ENCODE measurements at regions not wholly inside any gene's neighbourhood (a gene's known extent, or its start where the extent isn't known, plus 50 kb on each side); places are given as distances from the start of the nearest gene placed in this dataset.

DNA sequence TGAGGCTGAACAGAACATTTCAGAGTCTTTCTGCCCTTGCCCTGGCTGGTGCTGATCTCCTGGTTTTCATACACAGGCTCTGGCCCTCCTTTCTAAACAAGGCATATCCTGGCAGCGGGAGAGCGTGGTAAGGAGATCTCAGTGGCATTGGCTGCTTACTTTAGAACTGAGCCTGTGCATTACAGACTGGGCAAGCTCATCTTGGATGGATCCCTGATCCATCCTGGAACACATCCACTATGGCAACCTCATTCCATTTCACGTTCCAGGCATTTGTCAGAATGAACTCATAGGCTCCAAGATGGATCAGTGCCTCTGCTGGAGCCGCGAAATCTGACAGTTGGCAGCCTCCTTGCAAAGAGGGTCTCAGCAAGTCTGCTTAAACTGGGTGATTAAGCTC lies 224.5 kb upstream of the PELI2 start:
- no peak for DNase-seq (ENCODE audit: low spot score in 2 of 2)
- WGBS = 63% methylated on average over 5 of the region's 5 CpGs
- no peaks in the 10 kb centered on the region for H3K27me3 ChIP-seq
- no peak for TF ChIP-seq EP300 (IDR thresholded peaks at IDR 0.05)
- TF ChIP-seq POLR2A (IDR thresholded peaks at IDR 0.05) = no peak
- TF ChIP-seq, protein P1, sequence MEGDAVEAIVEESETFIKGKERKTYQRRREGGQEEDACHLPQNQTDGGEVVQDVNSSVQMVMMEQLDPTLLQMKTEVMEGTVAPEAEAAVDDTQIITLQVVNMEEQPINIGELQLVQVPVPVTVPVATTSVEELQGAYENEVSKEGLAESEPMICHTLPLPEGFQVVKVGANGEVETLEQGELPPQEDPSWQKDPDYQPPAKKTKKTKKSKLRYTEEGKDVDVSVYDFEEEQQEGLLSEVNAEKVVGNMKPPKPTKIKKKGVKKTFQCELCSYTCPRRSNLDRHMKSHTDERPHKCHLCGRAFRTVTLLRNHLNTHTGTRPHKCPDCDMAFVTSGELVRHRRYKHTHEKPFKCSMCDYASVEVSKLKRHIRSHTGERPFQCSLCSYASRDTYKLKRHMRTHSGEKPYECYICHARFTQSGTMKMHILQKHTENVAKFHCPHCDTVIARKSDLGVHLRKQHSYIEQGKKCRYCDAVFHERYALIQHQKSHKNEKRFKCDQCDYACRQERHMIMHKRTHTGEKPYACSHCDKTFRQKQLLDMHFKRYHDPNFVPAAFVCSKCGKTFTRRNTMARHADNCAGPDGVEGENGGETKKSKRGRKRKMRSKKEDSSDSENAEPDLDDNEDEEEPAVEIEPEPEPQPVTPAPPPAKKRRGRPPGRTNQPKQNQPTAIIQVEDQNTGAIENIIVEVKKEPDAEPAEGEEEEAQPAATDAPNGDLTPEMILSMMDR (IDR thresholded peaks at IDR 0.05) = no peak
- no peak for TF ChIP-seq POLR2AphosphoS5 (IDR thresholded peaks at IDR 0.05)
- H3K27ac ChIP-seq = no peak overlapping the region
- no peak overlapping the region for H3K4me3 ChIP-seq
- H3K36me3 ChIP-seq = no peaks in the 10 kb centered on the region
- no peaks in the 10 kb centered on the region for H3K9me3 ChIP-seq
- H3K4me1 ChIP-seq = peaks cover 5% of the 10 kb centered on the region

DNA sequence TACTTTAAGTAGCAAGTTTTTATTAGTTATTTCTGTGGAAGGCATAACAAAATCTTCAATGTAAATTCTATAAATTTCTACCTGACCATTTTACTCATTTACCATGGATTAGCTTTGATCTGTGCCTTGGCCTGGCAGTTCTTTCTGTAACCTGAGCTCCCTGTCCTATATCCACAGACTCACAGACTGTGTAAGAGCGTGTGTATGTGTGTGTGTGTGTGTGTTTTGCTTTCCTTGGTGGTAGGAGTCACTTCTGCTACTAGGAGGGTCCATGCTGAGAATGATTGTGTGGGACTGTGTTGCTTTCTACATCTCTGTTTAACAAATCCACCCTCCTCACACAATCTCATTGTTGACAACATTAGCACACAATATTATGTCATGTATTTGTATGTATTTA lies 221.2 kb upstream of the PELI2 start:
- no peaks in the 10 kb centered on the region for H3K36me3 ChIP-seq
- no peaks in the 10 kb centered on the region for H3K27me3 ChIP-seq
- no peaks in the 10 kb centered on the region for H3K4me1 ChIP-seq
- no peaks in the 10 kb centered on the region for H3K9me3 ChIP-seq
- TF ChIP-seq POLR2A (IDR thresholded peaks at IDR 0.05) (no peak), EP300 (IDR thresholded peaks at IDR 0.05) (no peak), POLR2AphosphoS5 (IDR thresholded peaks at IDR 0.05) (no peak)
- TF ChIP-seq, protein P1 (IDR thresholded peaks at IDR 0.05) = no peak
- no peak overlapping the region for H3K4me3 ChIP-seq
- WGBS = 75% methylated on average over 1 of the region's 1 CpG
- no peak for DNase-seq (ENCODE audit: low spot score in 2 of 2)
- no peak overlapping the region for H3K27ac ChIP-seq

DNA sequence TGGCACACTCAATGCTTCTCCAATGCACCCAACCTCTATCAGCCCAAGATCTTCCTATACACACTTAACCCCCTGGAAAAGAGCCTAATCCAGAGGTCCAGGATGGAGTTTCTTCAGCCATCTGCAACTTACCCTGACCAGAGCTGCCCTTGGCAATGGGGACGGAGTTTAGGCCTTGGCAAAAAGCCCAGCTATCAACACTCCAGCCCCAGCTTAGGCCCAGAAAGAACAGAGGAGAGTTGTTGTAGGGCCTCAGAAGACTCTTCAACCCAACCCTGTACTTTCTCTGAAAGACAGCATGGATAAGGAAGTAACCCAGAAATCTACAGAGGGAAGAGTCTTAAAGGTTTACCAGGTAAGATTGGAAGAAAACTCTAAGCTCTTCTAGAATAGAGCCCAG lies 219.3 kb upstream of the PELI2 start:
- 57% methylated on average over 1 of the region's 1 CpG for WGBS
- H3K27ac ChIP-seq = no peak overlapping the region
- no peak for TF ChIP-seq EP300 (IDR thresholded peaks at IDR 0.05)
- TF ChIP-seq POLR2AphosphoS5 (IDR thresholded peaks at IDR 0.05) = no peak
- no peak for TF ChIP-seq POLR2A (IDR thresholded peaks at IDR 0.05)
- TF ChIP-seq, protein P1 (IDR thresholded peaks at IDR 0.05) = no peak
- no peak overlapping the region for H3K4me3 ChIP-seq
- H3K27me3 ChIP-seq = no peaks in the 10 kb centered on the region
- no peak for DNase-seq (ENCODE audit: low spot score in 2 of 2)
- no peaks in the 10 kb centered on the region for H3K36me3 ChIP-seq
- H3K9me3 ChIP-seq = no peaks in the 10 kb centered on the region
- H3K4me1 ChIP-seq = no peaks in the 10 kb centered on the region

DNA sequence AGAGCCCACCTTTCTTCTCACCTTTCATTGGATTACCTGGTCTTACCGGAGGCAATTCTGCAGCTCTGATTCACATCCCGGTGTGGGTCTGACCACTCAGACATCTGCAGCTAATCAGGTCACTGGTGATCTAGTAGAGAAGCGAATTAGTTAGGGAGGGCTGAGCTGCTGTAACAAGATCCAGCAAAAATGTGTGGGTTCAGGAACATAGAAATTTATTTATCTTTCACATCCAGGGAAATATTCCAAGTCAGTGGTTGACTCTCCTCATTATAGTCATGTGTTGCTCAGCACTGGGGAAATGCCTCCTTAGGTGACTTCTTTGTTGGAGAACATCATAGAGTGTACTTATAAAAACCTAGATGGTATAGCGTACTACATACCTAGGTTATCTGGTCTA lies 218.7 kb upstream of the PELI2 start:
- H3K27ac ChIP-seq = no peak overlapping the region
- H3K4me3 ChIP-seq = no peak overlapping the region
- no peaks in the 10 kb centered on the region for H3K9me3 ChIP-seq
- 86% methylated on average over 4 of the region's 4 CpGs for WGBS
- DNase-seq (ENCODE audit: low spot score in 2 of 2) = no peak
- H3K36me3 ChIP-seq = no peaks in the 10 kb centered on the region
- H3K27me3 ChIP-seq = no peaks in the 10 kb centered on the region
- TF ChIP-seq, protein P1 (IDR thresholded peaks at IDR 0.05) = no peak
- TF ChIP-seq EP300 (IDR thresholded peaks at IDR 0.05) = no peak
- no peak for TF ChIP-seq POLR2AphosphoS5 (IDR thresholded peaks at IDR 0.05)
- TF ChIP-seq POLR2A (IDR thresholded peaks at IDR 0.05) = no peak
- no peaks in the 10 kb centered on the region for H3K4me1 ChIP-seq

DNA sequence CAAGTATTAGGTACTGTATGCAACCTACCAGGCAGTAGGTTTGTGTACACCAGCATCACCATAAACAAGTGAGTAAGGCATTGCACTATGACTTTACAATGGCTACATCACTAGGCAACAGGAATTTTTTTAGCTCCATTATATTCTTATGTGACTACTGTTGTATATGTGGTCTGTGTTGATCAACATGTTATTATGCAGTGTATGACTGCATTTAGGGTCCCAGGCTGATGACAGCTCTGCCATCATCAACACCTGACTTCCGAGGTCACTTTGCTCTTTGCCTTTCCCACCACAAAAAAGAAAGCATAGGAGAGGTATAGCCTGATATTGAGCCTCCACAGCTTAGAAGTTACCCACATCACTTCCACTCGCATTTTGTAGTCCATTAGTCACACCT lies 217.5 kb upstream of the PELI2 start:
- H3K4me3 ChIP-seq = no peak overlapping the region
- no peak for DNase-seq (ENCODE audit: low spot score in 2 of 2)
- H3K27ac ChIP-seq = no peak overlapping the region
- TF ChIP-seq POLR2A (IDR thresholded peaks at IDR 0.05) = no peak
- no peak for TF ChIP-seq EP300 (IDR thresholded peaks at IDR 0.05)
- TF ChIP-seq, protein P1 (IDR thresholded peaks at IDR 0.05) = no peak
- TF ChIP-seq POLR2AphosphoS5 (IDR thresholded peaks at IDR 0.05) = no peak
- H3K9me3 ChIP-seq = no peaks in the 10 kb centered on the region
- no peaks in the 10 kb centered on the region for H3K27me3 ChIP-seq
- no peaks in the 10 kb centered on the region for H3K36me3 ChIP-seq
- no peaks in the 10 kb centered on the region for H3K4me1 ChIP-seq
- 88% methylated on average over 2 of the region's 2 CpGs for WGBS
